ENCODE measurements at regions not wholly inside any gene's neighbourhood (a gene's known extent, or its start where the extent isn't known, plus 50 kb on each side); places are given as distances from the start of the nearest gene placed in this dataset.

DNA sequence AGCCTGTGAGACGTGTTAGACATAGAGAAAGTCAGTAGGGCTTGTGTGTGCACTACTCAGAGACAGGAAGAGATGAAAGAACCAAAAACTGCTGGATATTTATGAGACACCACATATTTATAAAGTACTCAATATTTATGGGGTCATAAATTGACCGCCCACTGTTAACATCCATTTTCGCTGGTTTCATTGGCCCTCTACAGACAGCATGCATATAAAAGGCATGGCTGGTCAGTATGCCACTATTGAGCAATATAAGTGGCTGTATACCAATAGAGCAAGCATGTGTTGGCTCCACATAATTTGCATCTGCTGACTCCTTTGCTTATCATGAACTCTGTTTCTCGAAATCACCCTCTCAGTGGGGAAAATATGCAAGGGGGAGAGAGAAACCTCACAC, 110.3 kb upstream of the BTN3A2 start:
- Histone ChIP-seq H3K27ac (no peak overlapping the region), H3K27me3 (peaks cover 10 to 87% (median 21%) of the 10 kb centered on the region in 9 donors), H3K36me3 (no peaks in the 10 kb centered on the region), H3K4me1 (peaks cover 0 to 28% (median 0%) of the 10 kb centered on the region in 12 donors), H3K9me3 (no peaks in the 10 kb centered on the region), H3K4me3 (no peak overlapping the region)
- no peak for ATAC-seq
- no peak for DNase-seq
- WGBS, 4 donors, result 80 to 90% (median 88%) methylated on average over 4 of the region's 4 CpGs
- TF ChIP-seq POLR2A (IDR thresholded peaks at IDR 0.05), result no peak
- TF ChIP-seq, protein P1, sequence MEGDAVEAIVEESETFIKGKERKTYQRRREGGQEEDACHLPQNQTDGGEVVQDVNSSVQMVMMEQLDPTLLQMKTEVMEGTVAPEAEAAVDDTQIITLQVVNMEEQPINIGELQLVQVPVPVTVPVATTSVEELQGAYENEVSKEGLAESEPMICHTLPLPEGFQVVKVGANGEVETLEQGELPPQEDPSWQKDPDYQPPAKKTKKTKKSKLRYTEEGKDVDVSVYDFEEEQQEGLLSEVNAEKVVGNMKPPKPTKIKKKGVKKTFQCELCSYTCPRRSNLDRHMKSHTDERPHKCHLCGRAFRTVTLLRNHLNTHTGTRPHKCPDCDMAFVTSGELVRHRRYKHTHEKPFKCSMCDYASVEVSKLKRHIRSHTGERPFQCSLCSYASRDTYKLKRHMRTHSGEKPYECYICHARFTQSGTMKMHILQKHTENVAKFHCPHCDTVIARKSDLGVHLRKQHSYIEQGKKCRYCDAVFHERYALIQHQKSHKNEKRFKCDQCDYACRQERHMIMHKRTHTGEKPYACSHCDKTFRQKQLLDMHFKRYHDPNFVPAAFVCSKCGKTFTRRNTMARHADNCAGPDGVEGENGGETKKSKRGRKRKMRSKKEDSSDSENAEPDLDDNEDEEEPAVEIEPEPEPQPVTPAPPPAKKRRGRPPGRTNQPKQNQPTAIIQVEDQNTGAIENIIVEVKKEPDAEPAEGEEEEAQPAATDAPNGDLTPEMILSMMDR (IDR thresholded peaks at IDR 0.05), result no peak
- intact Hi-C loops (cut with DNase I), result no loop called here

DNA sequence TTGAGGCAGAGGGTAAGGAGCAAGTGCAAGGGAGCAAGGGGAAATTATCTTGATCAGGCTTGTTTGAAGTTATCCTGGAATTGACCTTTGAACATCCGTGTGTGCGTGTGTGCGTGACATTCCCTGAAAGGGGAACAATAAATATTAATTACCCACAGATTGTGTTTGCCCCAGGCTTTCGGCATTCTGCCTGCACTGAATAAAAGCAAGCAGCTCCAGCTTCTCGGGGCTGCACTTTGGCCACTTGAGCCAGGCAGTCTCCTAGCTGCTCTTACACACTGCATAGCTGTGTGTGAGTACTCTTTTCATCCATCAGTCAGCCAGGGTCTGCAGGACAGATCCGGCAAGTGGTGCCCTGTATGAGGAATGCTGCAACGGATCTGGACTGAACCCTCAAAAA, 107.7 kb upstream of the BTN3A2 start:
- Histone ChIP-seq H3K9me3 (no peaks in the 10 kb centered on the region), H3K4me1 (peaks cover 0 to 22% (median 0%) of the 10 kb centered on the region in 12 donors), H3K36me3 (no peaks in the 10 kb centered on the region), H3K4me3 (no peak overlapping the region), H3K27me3 (peaks cover 0 to 66% (median 9%) of the 10 kb centered on the region in 9 donors), H3K27ac (no peak overlapping the region)
- intact Hi-C loops (cut with DNase I), result no loop called here
- 67 to 71% (median 70%) methylated on average over 7 of the region's 7 CpGs for WGBS, 4 donors
- ATAC-seq (no peak), DNase-seq (no peak)
- TF ChIP-seq POLR2A (IDR thresholded peaks at IDR 0.05), result no peak
- TF ChIP-seq, protein P1 (IDR thresholded peaks at IDR 0.05), result no peak

DNA sequence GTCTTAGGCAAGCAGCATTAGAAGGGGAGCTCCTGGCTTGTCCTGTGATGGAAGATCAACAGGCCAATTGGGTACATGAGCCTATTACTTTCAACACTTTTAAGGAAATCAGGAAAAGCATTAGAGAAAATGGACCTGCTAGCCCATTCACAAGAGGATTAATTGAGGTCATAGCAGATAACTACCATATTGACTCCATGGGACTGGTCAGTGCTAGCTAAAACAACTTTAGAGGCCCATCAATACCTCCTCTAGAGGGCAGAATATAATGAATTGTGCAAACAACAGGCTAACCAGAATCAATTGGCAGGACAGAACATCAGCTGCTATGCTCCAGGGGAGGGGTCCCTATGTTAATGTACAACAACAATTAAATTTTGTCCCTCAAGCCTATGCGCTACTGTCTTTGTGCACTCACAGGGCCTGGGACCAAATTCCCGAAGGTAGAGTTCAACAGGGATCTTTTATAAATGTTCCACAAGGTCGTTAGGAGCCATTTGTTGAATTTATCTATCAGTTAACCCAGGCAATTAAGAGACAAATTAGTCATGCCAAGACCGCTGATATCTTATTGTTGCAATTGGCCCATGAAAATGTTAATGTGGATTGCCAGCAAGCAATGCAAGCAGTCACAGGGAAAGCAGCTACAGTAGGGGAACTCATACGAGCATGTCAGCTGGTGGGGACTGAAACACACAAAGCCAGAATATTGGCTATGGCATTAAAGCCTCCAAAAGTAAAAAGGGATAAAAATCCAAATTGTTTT, 106.6 kb upstream of the BTN3A2 start:
- intact Hi-C loops (cut with DNase I), result no loop called here
- DNase-seq (no peak), ATAC-seq (no peak)
- no peaks in the 10 kb centered on the region for H3K9me3 ChIP-seq
- no peak overlapping the region for H3K27ac ChIP-seq
- no peak overlapping the region for H3K4me3 ChIP-seq
- no peaks in the 10 kb centered on the region for H3K36me3 ChIP-seq
- H3K27me3 ChIP-seq, result peaks cover 0 to 61% (median 4%) of the 10 kb centered on the region in 9 donors
- 92 to 95% (median 93%) methylated on average over 5 of the region's 5 CpGs for WGBS, 4 donors
- TF ChIP-seq, protein P1 (IDR thresholded peaks at IDR 0.05), result no peak
- TF ChIP-seq POLR2A (IDR thresholded peaks at IDR 0.05), result no peak
- peaks cover 0 to 19% (median 0%) of the 10 kb centered on the region in 12 donors for H3K4me1 ChIP-seq

DNA sequence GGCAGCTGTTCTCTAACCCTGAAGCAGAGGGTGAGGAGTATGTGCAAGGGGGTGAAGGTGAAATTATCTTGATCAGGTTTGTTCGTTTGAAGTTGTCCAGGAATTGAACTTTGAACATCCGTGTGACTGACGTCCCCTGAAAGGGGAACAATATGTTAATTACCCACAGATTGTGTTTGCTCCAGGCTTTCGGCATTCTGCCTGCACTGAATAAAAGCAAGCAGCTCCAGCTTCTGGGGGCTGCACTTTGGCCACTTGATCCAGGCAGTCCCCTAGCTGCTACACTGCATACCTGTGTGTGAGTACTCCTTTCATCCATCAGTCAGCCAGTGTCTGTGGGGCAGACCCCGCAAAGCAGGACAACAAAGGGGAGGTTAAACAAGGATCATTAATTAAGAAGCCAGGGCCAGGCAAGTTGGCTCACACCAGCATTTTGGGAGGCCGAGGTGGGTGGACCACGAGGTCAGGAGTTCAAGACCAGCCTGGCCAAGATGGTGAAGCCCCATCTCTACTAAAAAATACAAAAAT, 104.8 kb upstream of the BTN3A2 start:
- DNase-seq, result no peak
- H3K9me3 ChIP-seq, result no peaks in the 10 kb centered on the region
- no peak for TF ChIP-seq POLR2A (IDR thresholded peaks at IDR 0.05)
- TF ChIP-seq, protein P1 (IDR thresholded peaks at IDR 0.05), result no peak
- no peak for ATAC-seq
- H3K4me1 ChIP-seq, result peaks cover 0 to 9% (median 0%) of the 10 kb centered on the region in 12 donors
- H3K36me3 ChIP-seq, result no peaks in the 10 kb centered on the region
- H3K27ac ChIP-seq, result peak overlapping the region in 1 of 12 donors; percentile 56
- intact Hi-C loops (cut with DNase I), result no loop called here
- peaks cover 0 to 48% (median 4%) of the 10 kb centered on the region in 9 donors for H3K27me3 ChIP-seq
- WGBS, 4 donors, result 84 to 92% (median 88%) methylated on average over 7 of the region's 7 CpGs
- no peak overlapping the region for H3K4me3 ChIP-seq
